ENCODE measurements at regions not wholly inside any gene's neighbourhood (a gene's known extent, or its start where the extent isn't known, plus 50 kb on each side); places are given as distances from the start of the nearest gene placed in this dataset.

DNA sequence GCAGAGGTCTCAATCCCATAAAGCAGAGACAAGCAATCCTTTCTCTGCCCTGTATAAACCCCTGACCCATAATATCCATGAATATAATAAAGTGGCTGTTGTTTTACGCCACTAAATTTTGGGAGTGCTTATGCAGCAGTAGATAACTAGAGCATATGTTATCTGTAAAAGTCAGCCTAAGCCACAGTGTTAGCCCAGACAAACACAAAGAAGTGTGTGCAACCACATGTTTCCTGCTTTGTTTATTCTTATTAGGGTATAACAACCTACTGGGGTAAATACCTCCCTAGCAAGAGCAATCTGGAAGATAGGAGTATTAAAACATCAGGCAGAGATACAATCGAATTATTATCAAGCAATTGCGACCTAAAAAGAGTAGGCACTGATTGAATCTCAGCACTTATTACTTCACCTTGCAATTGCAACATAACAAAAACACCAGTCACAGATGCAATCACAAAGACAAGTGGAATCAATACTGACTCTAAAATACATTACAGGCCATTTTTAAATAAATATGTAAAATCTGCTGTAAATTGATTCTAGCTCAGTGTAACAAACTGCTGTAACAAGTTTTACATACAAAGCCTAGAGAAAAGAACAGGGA is 94.6 kb upstream of the UBE2E2 start:
- TF ChIP-seq, protein P1, sequence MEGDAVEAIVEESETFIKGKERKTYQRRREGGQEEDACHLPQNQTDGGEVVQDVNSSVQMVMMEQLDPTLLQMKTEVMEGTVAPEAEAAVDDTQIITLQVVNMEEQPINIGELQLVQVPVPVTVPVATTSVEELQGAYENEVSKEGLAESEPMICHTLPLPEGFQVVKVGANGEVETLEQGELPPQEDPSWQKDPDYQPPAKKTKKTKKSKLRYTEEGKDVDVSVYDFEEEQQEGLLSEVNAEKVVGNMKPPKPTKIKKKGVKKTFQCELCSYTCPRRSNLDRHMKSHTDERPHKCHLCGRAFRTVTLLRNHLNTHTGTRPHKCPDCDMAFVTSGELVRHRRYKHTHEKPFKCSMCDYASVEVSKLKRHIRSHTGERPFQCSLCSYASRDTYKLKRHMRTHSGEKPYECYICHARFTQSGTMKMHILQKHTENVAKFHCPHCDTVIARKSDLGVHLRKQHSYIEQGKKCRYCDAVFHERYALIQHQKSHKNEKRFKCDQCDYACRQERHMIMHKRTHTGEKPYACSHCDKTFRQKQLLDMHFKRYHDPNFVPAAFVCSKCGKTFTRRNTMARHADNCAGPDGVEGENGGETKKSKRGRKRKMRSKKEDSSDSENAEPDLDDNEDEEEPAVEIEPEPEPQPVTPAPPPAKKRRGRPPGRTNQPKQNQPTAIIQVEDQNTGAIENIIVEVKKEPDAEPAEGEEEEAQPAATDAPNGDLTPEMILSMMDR (IDR thresholded peaks at IDR 0.05; ENCODE audit: insufficient read depth, low read length, poor library complexity, severe bottlenecking): no peak
- no peak for TF ChIP-seq EZH2phosphoT487 (conservative IDR thresholded peaks at IDR 0.05; ENCODE audit: low read length)
